Keratinocyte (primary cell): ENCODE measurements at regions not wholly inside any gene's neighbourhood (a gene's known extent, or its start where the extent isn't known, plus 50 kb on each side); places are given as distances from the start of the nearest gene placed in this dataset.

Experiments used
- EZH2 ChIP-seq: IDR thresholded peaks from one replicate; pipeline ENCODE4 v1.6.1; 2012; ENCODE audit warnings: inconsistent platforms, mild to moderate bottlenecking, low read length, moderate library complexity
- TF ChIP-seq, protein P1 (sequence below), 3 experiments: IDR thresholded peaks in 1 of 3; conservative IDR thresholded peaks in 1 of 3; optimal IDR thresholded peaks in 1 of 3; 2 replicates in 2 of 3; 3 replicates in 1 of 3; pipeline versions ENCODE3 to v1.5.1; 2011; ENCODE audit warnings: low read length in 3 of 3, mild to moderate bottlenecking in 3 of 3, moderate library complexity in 2 of 3, control low read depth in 1 of 3, inconsistent platforms in 1 of 3; ENCODE audit not compliant: insufficient read depth in 2 of 3; ENCODE audit errors: extremely low read depth in 1 of 3

DNA sequence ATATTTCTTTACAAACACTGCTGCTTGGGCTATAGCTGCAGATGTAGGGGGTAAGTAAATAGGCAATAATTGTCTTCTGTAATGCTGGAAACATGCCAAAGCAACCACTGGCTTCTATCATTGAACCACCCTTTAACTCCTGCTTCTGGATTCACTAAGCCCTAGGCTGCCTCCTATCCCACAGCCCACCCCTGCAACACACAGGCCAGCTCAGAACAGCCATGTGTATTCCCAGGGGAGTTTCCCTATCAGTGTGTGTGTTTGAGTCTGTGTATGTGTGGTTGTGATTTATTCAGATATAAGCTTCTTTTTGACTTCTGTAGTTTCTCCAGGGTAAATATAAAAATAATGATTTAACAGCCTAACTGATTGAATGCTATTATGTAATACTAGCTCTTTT lies 291.3 kb downstream of the PCDH10 start:
- TF ChIP-seq, protein P1, sequence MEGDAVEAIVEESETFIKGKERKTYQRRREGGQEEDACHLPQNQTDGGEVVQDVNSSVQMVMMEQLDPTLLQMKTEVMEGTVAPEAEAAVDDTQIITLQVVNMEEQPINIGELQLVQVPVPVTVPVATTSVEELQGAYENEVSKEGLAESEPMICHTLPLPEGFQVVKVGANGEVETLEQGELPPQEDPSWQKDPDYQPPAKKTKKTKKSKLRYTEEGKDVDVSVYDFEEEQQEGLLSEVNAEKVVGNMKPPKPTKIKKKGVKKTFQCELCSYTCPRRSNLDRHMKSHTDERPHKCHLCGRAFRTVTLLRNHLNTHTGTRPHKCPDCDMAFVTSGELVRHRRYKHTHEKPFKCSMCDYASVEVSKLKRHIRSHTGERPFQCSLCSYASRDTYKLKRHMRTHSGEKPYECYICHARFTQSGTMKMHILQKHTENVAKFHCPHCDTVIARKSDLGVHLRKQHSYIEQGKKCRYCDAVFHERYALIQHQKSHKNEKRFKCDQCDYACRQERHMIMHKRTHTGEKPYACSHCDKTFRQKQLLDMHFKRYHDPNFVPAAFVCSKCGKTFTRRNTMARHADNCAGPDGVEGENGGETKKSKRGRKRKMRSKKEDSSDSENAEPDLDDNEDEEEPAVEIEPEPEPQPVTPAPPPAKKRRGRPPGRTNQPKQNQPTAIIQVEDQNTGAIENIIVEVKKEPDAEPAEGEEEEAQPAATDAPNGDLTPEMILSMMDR (optimal IDR thresholded peaks at IDR 0.05 in 1 of 3, IDR thresholded peaks at IDR 0.05 in 1 of 3, conservative IDR thresholded peaks at IDR 0.05 in 1 of 3; ENCODE audit: extremely low read depth in 1 of 3, insufficient read depth in 2 of 3, low read length in 3 of 3) = no peak
- TF ChIP-seq EZH2 = no peak
